C4-2B (cell line): ENCODE measurements at regions not wholly inside any gene's neighbourhood (a gene's known extent, or its start where the extent isn't known, plus 50 kb on each side); places are given as distances from the start of the nearest gene placed in this dataset.

ENCODE experiments used
- CTCF ChIP-seq: fragments of 450-650 bp; conservative IDR thresholded peaks from 2 replicates; pipeline ENCODE4 v1.5.1; 2017; ENCODE audit warnings: mild to moderate bottlenecking
- ZFX ChIP-seq: fragments of 450-650 bp; IDR thresholded peaks from 2 replicates; pipeline ENCODE4 v1.6.1; 2017

- no peak for TF ChIP-seq CTCF
- TF ChIP-seq ZFX = no peak
These were observed 70.6 kb upstream of the MEDAG start for GRCh38 chr13:30835442-30835841.
